OCI-LY3 (cell line): ENCODE measurements at regions not wholly inside any gene's neighbourhood (a gene's known extent, or its start where the extent isn't known, plus 50 kb on each side); places are given as distances from the start of the nearest gene placed in this dataset.

Experiments used
- EZH2phosphoT487 ChIP-seq: fragments of 200-600 bp; shearing (Covaris generic); IDR thresholded peaks from 2 replicates; pipeline ENCODE4 v1.6.1; 2018; ENCODE audit warnings: antibody characterized with exemption, mixed run types, low read depth
- TF ChIP-seq, protein P1 (sequence below): fragments of 200-600, 300-600 bp; sonication (generic); IDR thresholded peaks from 2 replicates; pipeline ENCODE4 v1.5.1; 2014; ENCODE audit warnings: antibody characterized with exemption, low read length, low read depth

DNA sequence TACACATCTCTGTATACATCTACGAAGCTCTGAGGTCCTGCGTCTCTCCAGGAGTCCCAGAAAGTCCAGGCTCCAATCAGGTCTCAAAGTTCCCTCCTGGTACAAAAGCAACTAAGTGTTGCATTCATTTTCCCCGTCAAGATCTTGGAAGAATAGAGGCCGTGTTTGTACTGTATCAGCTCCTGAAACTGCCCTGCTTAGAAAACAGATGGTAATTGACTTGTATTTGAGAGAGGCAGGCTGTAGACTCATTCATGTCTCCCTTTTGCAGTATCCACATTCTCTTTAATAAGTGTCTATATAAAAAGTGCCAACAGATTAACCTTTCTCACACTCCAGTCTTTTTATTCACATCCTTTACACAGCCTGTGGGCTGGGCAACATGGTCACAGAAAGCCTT, 91.7 kb downstream of the HPGD start:
- TF ChIP-seq, protein P1, sequence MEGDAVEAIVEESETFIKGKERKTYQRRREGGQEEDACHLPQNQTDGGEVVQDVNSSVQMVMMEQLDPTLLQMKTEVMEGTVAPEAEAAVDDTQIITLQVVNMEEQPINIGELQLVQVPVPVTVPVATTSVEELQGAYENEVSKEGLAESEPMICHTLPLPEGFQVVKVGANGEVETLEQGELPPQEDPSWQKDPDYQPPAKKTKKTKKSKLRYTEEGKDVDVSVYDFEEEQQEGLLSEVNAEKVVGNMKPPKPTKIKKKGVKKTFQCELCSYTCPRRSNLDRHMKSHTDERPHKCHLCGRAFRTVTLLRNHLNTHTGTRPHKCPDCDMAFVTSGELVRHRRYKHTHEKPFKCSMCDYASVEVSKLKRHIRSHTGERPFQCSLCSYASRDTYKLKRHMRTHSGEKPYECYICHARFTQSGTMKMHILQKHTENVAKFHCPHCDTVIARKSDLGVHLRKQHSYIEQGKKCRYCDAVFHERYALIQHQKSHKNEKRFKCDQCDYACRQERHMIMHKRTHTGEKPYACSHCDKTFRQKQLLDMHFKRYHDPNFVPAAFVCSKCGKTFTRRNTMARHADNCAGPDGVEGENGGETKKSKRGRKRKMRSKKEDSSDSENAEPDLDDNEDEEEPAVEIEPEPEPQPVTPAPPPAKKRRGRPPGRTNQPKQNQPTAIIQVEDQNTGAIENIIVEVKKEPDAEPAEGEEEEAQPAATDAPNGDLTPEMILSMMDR, result no peak
- no peak for TF ChIP-seq EZH2phosphoT487
